ENCODE measurements at regions not wholly inside any gene's neighbourhood (a gene's known extent, or its start where the extent isn't known, plus 50 kb on each side); places are given as distances from the start of the nearest gene placed in this dataset.

DNA sequence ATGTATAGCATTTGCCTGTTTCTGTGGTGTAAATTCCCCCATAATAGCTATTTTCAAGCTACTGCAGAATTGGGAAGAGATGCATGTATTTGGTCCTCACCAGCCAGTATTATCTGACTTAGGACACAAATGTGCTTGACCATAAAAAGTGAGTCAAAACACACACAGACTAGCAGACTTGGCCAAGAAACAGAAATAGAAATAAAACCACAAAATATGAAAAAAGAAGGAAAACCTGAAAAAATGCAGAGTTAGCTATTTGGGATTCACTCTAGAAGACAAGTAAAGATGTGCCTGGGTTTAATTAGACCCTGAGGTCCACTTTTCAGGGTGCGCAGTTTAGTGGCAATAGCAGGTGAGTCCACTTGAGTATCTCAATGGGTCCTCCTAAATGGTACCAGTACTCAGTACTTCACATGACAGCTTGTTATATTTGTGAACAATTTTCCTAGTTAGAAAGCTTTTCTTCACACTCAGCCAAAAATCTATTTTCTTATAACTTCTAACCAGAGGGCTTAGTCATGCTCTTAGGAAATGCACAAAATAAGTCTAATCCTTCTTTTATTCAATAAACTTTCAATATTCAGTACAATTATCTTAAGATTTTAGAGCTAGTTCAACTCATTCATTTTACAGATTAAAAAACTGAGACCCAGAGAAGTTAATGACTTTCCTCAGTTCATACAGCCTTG lies 108.7 kb upstream of the JADE1 start:
- TF ChIP-seq CTCF (IDR thresholded peaks at IDR 0.05; ENCODE audit: control extremely low read depth, extremely low read depth, low read depth, missing control alignments) = no peak
- POLR2A ChIA-PET = no interaction called here
- no peak for DNase-seq (ENCODE audit: extremely low spot score)
- CTCF ChIA-PET = no interaction called here

GRCh38 chr4:128698386-128698785 lies 111.1 kb upstream of the JADE1 start:
- POLR2A ChIA-PET = no interaction called here
- CTCF ChIA-PET = interaction anchor here (1.2 kb wide), 1 partner anchor 35 kb away, joined by 3 read pairs; no protein-coding TSS in a partner anchor
- no peak for DNase-seq (ENCODE audit: extremely low spot score)

DNA sequence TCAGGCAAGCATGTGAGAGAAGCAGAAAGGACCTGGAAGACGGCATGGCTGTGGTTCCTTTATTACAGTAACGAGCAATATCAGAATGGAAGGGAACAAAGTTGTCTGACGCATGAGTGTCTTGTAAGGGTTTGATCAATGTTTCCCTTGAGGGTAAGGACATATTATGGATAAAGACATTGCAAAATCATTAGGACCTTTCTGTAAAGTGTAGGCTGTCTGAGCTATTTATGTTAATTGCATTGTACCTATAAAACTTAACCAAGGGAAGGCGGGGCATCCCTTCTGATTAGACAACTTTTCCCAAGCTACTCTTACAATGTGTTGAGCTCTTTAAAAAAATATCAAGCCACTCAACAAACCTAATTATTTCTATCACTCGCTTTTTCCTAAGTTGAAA lies 112.2 kb upstream of the JADE1 start:
- TF ChIP-seq CTCF (IDR thresholded peaks at IDR 0.05; ENCODE audit: control extremely low read depth, extremely low read depth, low read depth, missing control alignments) = no peak
- CTCF ChIA-PET = interaction anchor here (0.6 to 1.7 kb wide), 2 partner anchors 11 to 122 kb away, joined by 3 to 4 read pairs; no protein-coding TSS in a partner anchor
- DNase-seq (ENCODE audit: extremely low spot score) = no peak
- POLR2A ChIA-PET = no interaction called here

More at GRCh38 chr4:128698386-128698785, 111.1 kb upstream of the JADE1 start:
- TF ChIP-seq CTCF (IDR thresholded peaks at IDR 0.05; ENCODE audit: control extremely low read depth, extremely low read depth, low read depth, missing control alignments) = no peak

GRCh38 chr4:128690011-128690410 lies 119.5 kb upstream of the JADE1 start:
- ChIA-PET POLR2A (no interaction called here), CTCF (interaction anchor here (1.5 kb wide), 1 partner anchor 9 kb away, joined by 3 read pairs; no protein-coding TSS in a partner anchor)
- no peak for DNase-seq (ENCODE audit: extremely low spot score)
- TF ChIP-seq CTCF (IDR thresholded peaks at IDR 0.05; ENCODE audit: control extremely low read depth, extremely low read depth, low read depth, missing control alignments) = no peak

DNA sequence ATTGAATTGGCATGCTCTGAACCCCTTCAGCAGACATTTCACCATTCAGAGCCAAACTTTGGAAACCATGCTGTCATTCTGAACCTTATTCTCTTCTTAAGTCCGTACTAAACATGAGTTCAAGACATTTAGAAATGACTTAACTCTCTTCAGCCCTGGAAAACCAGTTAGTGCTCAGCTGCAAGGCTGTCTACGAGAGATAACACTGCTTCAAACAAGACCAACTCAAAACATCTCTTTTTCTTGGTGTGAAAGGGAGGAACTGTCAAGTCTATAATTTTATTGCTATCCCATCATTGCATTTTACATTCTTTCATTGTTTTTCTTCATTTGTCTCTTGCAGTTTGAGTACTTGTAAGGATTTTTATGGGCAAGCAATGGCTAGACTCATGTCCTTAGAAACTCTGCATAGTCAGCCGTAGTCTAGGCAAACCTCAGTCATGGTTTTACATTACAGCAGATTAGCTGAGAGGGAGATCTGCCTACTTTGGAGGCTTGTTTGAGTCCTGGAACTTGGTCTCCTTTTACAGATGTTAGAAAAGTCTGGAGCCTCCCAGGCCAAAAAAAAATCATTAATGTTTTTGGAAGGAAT lies 120.6 kb upstream of the JADE1 start:
- ChIA-PET CTCF (no interaction called here), POLR2A (no interaction called here)
- TF ChIP-seq CTCF (IDR thresholded peaks at IDR 0.05; ENCODE audit: control extremely low read depth, extremely low read depth, low read depth, missing control alignments) = no peak
- no peak for DNase-seq (ENCODE audit: extremely low spot score)

- no peak for TF ChIP-seq CTCF (IDR thresholded peaks at IDR 0.05; ENCODE audit: control extremely low read depth, extremely low read depth, low read depth, missing control alignments)
- no peak for DNase-seq (ENCODE audit: extremely low spot score)
- CTCF ChIA-PET = no interaction called here
- POLR2A ChIA-PET = no interaction called here
Measured at GRCh38 chr4:128688033-128688721, 121.3 kb upstream of the JADE1 start.

Data from GM10248 (cell line).